HepG2 (cell line): ENCODE measurements at regions not wholly inside any gene's neighbourhood (a gene's known extent, or its start where the extent isn't known, plus 50 kb on each side); places are given as distances from the start of the nearest gene placed in this dataset.

Experiments
- CTCF ChIP-seq: sonication (generic); formaldehyde crosslinking; IDR thresholded peaks from 2 replicates; pipeline ENCODE4 v1.5.0; 2020; ENCODE audit warnings: mild to moderate bottlenecking, missing genetic modification reagents, moderate library complexity
- GABPB1 ChIP-seq: IDR thresholded peaks from 2 replicates; pipeline ENCODE4 v1.6.1; 2016; ENCODE audit warnings: mild to moderate bottlenecking, missing genetic modification reagents, moderate library complexity, missing compliant biosample characterization
- MAFK ChIP-seq, 2 experiments: IDR thresholded peaks in 1 of 2; conservative IDR thresholded peaks in 1 of 2; 2 replicates each; pipeline ENCODE4 v1.6.1; 2011; ENCODE audit warnings: improper control_type of control experiment in 2 of 2, low read length in 2 of 2
- POLR2A ChIP-seq, 2 experiments: IDR thresholded peaks; 2 replicates each; pipeline ENCODE4 v1.6.1; 2011; ENCODE audit warnings: low read depth in 2 of 2, low read length in 2 of 2, mild to moderate bottlenecking in 1 of 2, moderate library complexity in 1 of 2; ENCODE audit not compliant: insufficient read depth in 1 of 2
- RBAK ChIP-seq: sonication (generic); formaldehyde crosslinking; IDR thresholded peaks from 2 replicates; pipeline ENCODE4 v1.5.1; 2020; ENCODE audit warnings: mild to moderate bottlenecking, missing genetic modification reagents
- REXO4 ChIP-seq: sonication (generic); formaldehyde crosslinking; IDR thresholded peaks from 2 replicates; pipeline ENCODE4 v1.8.0; 2022; ENCODE audit warnings: missing genetic modification reagents, mild to moderate bottlenecking, borderline replicate concordance
- RNF2 ChIP-seq: fragments of 450-650 bp; conservative IDR thresholded peaks from 2 replicates; pipeline ENCODE4 v1.6.1; 2016; ENCODE audit warnings: low read depth
- ZBTB21 ChIP-seq: sonication (generic); formaldehyde crosslinking; IDR thresholded peaks from 2 replicates; pipeline ENCODE4 v1.4.0; 2020; ENCODE audit warnings: missing genetic modification reagents
- ZKSCAN1 ChIP-seq: fragments of 150-350 bp; IDR thresholded peaks from 2 replicates; pipeline ENCODE4 v1.6.1; 2014; ENCODE audit warnings: low read length
- ZNF3 ChIP-seq: IDR thresholded peaks from 2 replicates; pipeline ENCODE4 v1.7.0; 2017; ENCODE audit warnings: inconsistent platforms
- ZNF383 ChIP-seq: sonication (generic); formaldehyde crosslinking; IDR thresholded peaks from 2 replicates; pipeline ENCODE4 v1.4.0; 2020; ENCODE audit warnings: missing genetic modification reagents, mild to moderate bottlenecking, borderline replicate concordance
- ZNF460 ChIP-seq: sonication (generic); formaldehyde crosslinking; IDR thresholded peaks from 2 replicates; pipeline ENCODE4 v1.5.1; 2020; ENCODE audit warnings: missing genetic modification reagents, mild to moderate bottlenecking, borderline replicate concordance
- ZNF749 ChIP-seq: sonication (generic); formaldehyde crosslinking; IDR thresholded peaks from 2 replicates; pipeline ENCODE4 v1.8.0; 2022; ENCODE audit warnings: mild to moderate bottlenecking, missing genetic modification reagents, moderate library complexity, borderline replicate concordance

- no peak for TF ChIP-seq ZNF749 (CRISPR knock-in tag)
- no peak for TF ChIP-seq GABPB1
- TF ChIP-seq ZNF383 = no peak
- no peak for TF ChIP-seq MAFK (conservative IDR thresholded peaks at IDR 0.05 in 1 of 2, IDR thresholded peaks at IDR 0.05 in 1 of 2; ENCODE audit: low read length in 2 of 2)
- no peak for TF ChIP-seq RBAK (CRISPR knock-in tag)
- TF ChIP-seq ZNF3 = no peak
- TF ChIP-seq RNF2 = no peak
- no peak for TF ChIP-seq ZBTB21 (CRISPR knock-in tag)
- TF ChIP-seq ZKSCAN1 = no peak
- TF ChIP-seq CTCF (CRISPR knock-in tag) = no peak
- TF ChIP-seq REXO4 = no peak
- TF ChIP-seq ZNF460 (CRISPR knock-in tag) = no peak
- no peak for TF ChIP-seq POLR2A (IDR thresholded peaks at IDR 0.05; ENCODE audit: insufficient read depth in 1 of 2, low read depth in 2 of 2, low read length in 2 of 2)
Measured at GRCh38 chr11:8826901-8827560, 84.0 kb upstream of the AKIP1 start.
